Stimulated activated CD4-positive, alpha-beta T cell treated with anti-CD3 and anti-CD28 coated beads, Interleukin-15, amount 100 ng/mL, for 24 hours (primary cell): ENCODE measurements at regions not wholly inside any gene's neighbourhood (a gene's known extent, or its start where the extent isn't known, plus 50 kb on each side); places are given as distances from the start of the nearest gene placed in this dataset.

Experiments used
- DNase-seq: peaks from one replicate; pipeline ENCODE4 v3.0.0-alpha.2; 2020

- no peak for DNase-seq
Observed at GRCh38 chr2:153819501-153819900, 52.2 kb upstream of the GALNT13 start.
